ENCODE measurements at regions not wholly inside any gene's neighbourhood (a gene's known extent, or its start where the extent isn't known, plus 50 kb on each side); places are given as distances from the start of the nearest gene placed in this dataset.

GRCh38 chr16:48879223-48880122 is 269.5 kb upstream of the N4BP1 start:
- no peak for DNase-seq

- no peak for DNase-seq
These were observed 268.0 kb upstream of the N4BP1 start for GRCh38 chr16:48877946-48878345.

DNA sequence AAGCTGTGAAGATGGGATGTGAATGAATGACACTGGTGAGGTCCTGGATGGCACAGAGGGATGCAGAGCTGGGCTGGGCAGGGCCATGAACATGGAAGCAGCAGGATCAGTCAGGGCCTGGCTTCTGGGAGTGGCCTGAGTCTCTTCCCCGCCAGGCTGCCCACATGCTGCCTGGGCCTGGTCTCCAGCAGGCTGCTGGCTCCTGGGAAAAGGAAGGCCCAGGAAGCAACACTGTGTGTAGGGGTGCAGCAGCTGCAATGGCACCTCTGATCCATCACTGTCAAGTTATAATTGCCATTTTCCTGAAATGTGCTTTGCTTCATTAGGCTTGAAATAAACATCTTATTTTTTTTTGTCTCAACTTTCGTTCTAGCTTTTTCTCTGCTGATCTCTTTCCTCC is 260.2 kb upstream of the N4BP1 start:
- DNase-seq: no peak

- no peak for DNase-seq
These were observed 255.5 kb upstream of the N4BP1 start for GRCh38 chr16:48865520-48865919.

- DNase-seq: no peak
These were observed 254.1 kb upstream of the N4BP1 start for GRCh38 chr16:48864055-48864454.

DNA sequence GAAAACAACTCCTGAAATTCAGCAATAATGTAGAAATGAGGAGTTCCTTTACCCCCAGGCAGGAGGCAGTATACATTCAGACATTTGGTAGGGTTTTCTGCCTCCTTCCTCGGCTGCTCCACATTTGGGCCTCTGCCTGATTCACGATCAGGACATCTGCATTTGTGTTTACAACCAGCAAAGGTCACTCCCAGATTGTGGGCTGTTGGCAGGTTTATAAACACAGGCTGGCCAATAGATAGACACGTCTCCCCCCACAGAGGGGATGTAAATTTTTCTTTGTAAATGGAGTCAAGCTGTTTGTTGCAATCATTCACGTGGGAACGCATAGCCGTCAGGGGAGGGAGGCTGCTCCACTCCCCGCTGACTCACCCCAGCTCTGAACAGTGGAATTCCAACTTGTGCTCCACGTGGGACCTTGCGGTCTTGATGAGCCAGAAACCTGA is 252.1 kb upstream of the N4BP1 start:
- peak; percentile 72 for DNase-seq

GRCh38 chr16:48860341-48860740 is 250.4 kb upstream of the N4BP1 start:
- no peak for DNase-seq

- DNase-seq: no peak
These were observed 243.0 kb upstream of the N4BP1 start for GRCh38 chr16:48852951-48853350.

DNA sequence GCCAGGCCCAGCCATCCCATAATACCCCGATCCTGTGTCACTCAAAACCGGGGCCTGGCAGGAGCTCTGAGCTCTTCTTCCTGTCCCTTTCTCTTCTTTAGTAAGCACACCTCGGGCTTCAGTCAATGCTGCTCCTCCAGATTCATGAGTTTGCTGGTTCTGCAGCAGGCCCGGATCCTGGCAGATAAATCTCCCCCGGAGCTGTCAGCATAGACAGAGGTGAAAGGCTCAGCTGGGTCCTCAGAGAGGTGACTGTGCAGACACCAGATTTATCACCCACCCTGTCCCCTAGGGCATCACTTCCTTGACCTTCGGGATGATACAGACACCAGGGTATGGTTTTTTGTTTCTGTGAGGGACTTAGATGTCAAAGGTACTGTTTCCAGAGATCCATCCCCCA is 242.5 kb upstream of the N4BP1 start:
- DNase-seq: no peak

DNA sequence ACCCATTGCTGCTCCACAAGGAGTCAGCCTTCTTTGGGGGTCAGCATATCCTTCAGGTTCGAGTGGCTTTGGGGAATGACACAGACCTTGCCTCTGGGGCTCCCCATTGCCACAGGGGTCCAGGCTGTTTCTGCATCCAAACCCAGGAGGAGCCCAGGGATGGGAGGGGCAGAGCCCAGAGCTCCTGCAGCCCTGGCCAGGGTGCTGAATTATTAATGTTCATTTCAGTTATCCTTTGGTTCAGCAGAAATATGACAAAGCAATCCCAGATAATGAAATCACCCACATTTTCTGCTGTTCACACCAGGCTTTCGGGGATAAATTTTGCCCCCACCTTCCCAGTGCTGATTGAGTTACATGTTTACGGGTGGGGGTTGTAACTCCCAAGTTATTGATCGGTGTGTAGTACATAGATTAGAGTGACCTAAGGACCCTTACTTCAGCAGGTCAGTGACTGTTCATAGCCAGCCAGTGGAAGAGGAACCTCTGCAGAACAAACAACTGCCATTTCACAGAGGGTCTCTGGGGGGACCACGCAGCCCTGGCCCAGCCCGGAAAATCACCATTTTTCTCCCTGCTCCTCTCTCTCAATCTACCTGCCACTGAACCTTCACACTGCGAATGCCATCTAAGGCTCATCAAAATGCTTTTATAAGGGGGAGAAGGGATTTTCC is 240.3 kb upstream of the N4BP1 start:
- DNase-seq: no peak

GRCh38 chr16:48846277-48846676 is 236.3 kb upstream of the N4BP1 start:
- no peak for DNase-seq

DNA sequence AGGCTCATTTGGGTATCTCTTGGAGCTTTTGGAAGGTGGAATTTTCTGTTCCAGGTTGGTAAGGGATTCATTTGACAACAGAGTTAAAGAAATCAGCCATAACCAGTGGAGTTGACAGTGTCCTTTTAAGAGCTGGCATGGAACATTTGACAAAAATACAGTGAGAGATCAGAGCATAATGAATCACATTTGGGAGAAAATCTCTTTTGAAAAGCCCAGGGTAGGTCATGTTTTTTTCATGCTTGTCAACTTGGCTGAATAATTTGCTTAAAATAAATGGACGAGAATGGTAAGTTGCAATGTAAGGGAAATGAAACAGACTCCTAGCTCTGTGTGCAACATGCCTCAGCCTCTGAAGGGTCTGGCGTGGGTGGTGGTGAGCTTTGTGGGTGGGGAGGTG is 235.3 kb upstream of the N4BP1 start:
- no peak for DNase-seq

GRCh38 chr16:48838349-48838748 is 228.4 kb upstream of the N4BP1 start:
- no peak for DNase-seq

- no peak for DNase-seq
These were observed 226.7 kb upstream of the N4BP1 start for GRCh38 chr16:48836636-48837035.

DNA sequence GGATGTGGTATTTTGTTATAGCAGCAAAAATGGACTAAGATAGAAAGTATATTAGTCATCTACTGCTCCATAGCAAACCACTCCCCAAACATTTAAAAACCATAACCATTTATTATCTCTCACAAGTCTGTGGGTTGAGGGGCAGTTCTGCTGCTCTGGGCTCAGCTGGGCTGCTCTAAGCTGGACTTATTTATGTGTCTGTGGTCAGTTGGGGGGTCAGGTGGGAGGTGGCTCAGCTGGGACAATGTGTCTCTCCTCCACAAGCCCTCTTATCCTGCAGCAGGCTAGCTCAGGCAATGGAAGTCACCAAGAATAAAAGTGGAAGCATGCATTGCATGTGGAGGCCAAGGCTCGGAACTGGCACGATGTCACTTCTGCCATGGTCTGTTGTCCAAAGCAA is 226.1 kb upstream of the N4BP1 start:
- no peak for DNase-seq

DNA sequence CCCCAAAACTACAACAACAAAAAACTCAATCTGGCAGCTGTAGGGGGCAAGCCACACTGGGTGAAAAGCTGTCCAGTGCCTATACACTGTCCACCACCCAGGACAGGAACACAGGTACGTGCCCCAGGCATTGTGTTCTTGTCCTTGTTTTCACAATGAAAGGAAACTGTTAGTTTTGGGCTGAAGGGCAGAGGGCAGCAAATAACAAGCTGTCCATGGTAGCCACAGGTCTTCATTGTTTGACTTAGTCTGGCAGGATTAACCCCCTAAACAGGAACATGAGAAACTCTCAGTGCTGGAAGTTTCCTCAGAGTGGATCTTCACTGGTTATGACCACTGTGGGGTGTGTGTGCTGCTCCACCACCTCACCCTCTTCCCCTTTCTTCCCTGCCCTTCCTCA is 224.6 kb upstream of the N4BP1 start:
- no peak for DNase-seq

DNA sequence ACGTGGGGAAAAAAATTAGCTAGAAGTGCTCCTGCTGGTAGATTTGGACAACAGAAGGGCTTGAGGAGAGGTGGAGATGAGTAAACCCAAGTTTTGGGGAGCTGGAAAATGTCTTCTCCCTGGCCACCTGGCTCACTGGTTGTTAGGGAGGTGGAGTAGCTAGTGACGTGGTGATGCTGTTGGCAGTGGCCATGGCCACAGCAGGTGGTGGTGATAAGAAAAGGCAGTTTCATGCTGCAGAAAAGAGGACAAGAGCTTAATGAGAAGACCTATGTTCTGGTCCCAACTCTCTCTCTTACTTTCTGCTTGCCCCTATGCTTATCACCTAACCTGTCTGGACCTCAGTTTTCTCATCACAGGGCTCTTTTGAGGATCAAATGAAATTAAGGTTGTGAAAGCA is 223.5 kb upstream of the N4BP1 start:
- DNase-seq: no peak

DNA sequence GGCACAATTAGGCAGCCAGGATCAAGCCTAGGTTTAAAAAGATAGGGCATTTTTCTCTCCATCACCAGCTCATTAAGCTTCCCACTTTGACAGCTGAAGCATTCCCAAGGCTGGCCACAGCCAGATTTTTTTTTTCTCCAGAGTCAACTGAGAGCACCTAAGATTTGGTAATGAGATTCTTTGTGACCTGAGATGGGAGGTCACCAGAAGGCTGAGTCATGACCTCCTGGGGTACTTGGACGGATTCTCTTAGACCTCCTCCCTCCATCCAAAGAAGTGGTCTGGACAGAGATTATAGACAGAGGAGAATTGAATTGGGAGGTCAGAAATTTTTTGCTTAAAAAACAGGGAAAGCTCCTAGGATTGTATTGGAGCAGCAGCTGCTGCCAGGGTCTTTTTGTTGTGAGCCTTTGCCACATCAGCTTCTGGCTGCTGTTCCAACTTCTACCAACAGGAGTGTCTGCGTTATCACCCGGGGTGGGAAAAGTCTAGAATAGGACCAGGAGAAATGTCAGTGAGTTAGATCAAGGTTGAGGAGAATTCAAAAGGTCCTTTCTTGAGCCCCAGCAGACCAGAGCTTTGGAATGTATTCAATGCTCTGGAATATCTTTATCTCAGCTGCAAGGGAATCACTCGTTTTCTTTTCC is 221.2 kb upstream of the N4BP1 start:
- DNase-seq: peak; percentile 1

DNA sequence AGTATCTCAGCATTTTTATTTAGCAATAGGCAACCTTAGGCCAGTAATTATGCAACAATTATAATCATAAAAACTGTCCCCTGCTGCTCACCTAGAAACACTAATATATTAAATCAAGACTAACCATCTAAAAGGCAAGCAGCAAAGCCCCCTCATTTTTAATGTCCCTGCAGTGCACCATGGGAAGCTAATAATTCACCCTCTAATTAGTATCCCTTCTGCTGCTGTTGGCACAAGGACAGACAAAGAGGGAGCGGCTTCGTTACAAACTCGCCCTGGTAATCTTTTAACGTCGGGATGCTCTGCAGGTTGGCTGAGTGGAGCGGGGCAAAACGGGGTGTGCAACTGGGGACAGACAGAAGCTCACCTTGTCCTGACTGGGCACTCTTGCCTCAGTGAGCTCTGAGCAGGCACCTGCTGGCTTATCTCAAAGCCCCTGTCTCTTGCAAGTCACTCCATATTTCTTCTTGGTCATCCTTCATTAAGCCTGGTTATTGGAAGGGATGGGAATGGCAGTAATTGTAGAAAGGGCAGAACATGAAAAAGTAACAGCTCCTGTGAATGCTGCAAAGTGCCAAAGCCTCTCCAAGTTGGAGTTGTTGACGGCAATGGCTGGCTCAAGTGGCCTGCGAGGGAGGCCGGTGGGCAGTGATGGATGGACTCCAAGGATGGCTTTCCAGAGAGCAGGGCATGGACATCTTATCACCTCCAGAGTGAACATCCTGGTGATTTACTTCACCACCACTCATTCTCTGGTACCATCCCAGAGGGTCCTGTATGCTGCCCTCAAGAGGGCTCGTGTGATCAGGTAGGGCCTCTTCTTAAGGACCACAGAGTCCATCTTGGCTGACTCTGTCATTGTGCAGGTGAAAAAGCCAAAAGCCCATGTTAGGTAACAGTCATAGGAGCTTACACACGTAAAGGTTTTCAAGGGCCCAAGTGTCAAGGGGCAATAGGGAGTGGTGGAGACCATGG is 219.6 kb upstream of the N4BP1 start:
- no peak for DNase-seq

- DNase-seq: no peak
These were observed 214.3 kb upstream of the N4BP1 start for GRCh38 chr16:48824271-48824670.

DNA sequence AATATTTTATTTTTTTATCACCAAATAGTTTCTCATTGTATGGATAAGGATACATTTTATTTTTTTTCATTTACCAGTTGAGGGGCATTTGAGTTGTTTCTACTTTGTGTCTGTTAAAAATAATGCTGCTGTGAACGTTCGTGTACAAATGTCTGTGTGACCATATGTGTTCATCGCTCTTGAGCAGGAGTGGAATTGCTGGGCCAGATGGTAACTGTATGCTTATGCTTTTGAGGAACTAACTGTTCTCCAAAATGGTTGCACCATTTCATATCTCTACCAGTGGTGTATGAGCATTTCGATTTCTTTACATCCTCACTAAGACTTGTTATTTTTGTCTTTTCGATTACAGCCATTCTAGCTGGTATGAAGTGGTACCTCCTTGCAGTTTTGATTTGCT is 212.5 kb upstream of the N4BP1 start:
- no peak for DNase-seq

DNA sequence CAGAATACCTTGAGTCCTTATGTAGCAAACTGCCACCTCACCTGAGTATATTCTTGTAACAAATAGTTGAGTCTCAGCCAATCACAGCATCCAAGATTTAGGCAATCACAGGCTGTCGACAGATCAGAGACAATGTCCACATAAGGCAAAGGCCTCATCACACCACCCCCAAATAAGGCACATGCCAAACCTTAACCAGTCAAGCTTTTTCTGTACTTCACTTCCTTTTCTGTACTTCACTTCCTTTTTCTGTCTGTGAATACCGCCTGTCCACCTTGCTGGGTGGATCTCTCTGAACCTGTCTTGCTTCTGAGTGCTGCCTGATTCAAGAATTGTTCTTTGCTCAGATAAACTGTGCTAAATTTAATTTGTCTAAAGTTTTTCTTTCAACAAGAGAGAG is 210.4 kb upstream of the N4BP1 start:
- no peak for DNase-seq

DNA sequence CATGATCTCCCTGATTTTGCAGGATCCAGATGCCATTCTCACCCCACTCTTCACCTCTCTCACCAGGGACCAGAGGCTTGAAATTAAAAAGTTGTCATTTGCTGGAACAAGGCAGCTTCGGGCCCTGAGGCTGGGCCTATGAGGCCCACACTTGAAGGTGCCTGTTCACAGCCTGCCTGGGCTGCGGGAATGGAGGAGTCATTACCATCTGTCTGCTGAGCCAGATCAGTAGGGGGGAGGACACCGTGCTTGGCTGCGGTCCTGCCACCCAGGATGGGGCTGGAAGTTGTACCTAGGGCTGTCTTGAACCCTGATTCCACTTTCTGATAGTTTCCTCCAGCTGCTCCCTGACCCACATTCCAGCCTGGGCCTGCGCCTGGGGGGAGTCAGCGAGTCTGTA is 208.3 kb upstream of the N4BP1 start:
- no peak for DNase-seq
